ENCODE measurements at regions not wholly inside any gene's neighbourhood (a gene's known extent, or its start where the extent isn't known, plus 50 kb on each side); places are given as distances from the start of the nearest gene placed in this dataset.

DNA sequence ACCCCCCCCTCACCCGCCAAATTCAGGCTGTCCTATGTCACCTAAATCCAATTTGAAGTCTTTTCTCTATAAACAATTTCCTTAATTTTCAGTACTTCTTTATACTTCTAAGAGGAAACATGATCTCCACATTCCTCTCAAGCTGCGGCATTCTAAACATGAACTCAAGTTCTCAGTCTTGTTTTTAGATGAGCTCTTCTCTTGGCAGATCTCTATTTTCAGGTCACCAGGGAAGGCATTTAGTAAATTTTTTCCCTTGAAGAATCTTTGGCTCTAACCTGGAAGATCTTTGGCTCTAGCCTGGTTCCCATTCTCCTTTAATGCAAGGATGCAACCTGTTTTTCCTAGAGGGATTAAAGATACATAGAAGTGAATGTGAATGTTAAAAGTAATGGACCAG, 193.4 kb downstream of the ATG4C start:
- TF ChIP-seq, protein P1, sequence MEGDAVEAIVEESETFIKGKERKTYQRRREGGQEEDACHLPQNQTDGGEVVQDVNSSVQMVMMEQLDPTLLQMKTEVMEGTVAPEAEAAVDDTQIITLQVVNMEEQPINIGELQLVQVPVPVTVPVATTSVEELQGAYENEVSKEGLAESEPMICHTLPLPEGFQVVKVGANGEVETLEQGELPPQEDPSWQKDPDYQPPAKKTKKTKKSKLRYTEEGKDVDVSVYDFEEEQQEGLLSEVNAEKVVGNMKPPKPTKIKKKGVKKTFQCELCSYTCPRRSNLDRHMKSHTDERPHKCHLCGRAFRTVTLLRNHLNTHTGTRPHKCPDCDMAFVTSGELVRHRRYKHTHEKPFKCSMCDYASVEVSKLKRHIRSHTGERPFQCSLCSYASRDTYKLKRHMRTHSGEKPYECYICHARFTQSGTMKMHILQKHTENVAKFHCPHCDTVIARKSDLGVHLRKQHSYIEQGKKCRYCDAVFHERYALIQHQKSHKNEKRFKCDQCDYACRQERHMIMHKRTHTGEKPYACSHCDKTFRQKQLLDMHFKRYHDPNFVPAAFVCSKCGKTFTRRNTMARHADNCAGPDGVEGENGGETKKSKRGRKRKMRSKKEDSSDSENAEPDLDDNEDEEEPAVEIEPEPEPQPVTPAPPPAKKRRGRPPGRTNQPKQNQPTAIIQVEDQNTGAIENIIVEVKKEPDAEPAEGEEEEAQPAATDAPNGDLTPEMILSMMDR (IDR thresholded peaks at IDR 0.05; ENCODE audit: insufficient read depth, low read length): no peak
- DNase-seq (ENCODE audit: low read depth): no peak
- no peak overlapping the region for H3K4me3 ChIP-seq (ENCODE audit: low read depth, low read length)

DNA sequence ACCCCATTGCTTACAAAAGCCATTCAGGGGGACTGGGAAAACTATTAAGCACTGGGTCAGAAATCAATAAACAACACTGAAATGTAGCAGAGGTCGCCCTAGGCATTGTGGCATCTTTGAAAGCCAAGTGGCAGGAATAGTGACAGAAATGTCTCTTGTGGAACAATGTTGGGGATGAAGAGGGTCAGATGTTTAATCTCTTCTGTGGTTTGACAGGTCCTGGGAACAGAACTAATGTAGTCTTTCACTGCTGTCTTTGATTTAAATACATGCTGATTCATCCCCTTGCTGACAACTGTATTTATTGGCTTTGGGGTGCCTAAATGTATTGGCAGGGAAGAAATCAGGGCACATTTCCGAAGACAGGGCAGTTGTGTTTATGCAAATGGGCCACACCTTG, 194.8 kb downstream of the ATG4C start:
- TF ChIP-seq, protein P1 (IDR thresholded peaks at IDR 0.05; ENCODE audit: insufficient read depth, low read length): no peak
- H3K4me3 ChIP-seq (ENCODE audit: low read depth, low read length): no peak overlapping the region
- DNase-seq (ENCODE audit: low read depth): no peak

DNA sequence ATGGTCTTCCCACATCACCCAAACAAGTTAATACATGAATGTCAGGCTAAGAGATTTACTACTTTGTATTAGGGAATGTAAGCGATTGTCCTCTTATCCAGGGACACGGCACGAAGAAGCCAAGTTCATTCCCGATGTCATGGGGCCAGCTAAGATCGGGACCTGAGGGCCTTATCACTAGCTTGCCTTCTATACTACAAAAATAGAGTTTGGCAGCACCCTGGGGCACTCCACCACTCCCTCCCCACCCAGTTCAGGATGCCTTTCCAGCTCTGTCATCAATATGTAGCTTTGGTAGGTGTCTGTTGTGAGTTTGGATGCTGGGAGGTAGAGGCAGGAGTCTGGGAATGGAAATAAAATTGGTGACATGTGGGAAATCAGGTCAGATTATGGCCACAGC, 197.5 kb downstream of the ATG4C start:
- TF ChIP-seq, protein P1 (IDR thresholded peaks at IDR 0.05; ENCODE audit: insufficient read depth, low read length): no peak
- H3K4me3 ChIP-seq (ENCODE audit: low read depth, low read length): no peak overlapping the region
- no peak for DNase-seq (ENCODE audit: low read depth)

DNA sequence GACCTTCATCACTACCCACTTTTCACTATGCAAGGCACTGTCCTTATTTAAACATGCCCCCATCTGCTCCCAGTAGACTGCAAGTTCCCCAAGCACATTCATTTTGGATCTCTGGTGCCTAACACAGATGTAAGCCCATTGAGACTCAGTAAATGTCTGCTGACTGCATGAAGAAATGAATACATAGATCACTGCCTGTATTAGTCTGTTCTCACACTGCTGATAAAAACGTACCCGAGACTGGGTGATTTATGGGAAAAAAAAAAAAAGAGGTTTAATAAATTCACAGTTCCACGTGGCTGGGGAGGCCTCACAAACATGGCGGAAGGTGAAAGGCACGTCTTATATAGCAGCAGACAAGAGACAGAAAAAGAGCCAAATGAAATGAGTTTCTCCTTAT, 204.9 kb downstream of the ATG4C start:
- TF ChIP-seq, protein P1 (IDR thresholded peaks at IDR 0.05; ENCODE audit: insufficient read depth, low read length): no peak
- DNase-seq (ENCODE audit: low read depth): no peak
- H3K4me3 ChIP-seq (ENCODE audit: low read depth, low read length): no peak overlapping the region

DNA sequence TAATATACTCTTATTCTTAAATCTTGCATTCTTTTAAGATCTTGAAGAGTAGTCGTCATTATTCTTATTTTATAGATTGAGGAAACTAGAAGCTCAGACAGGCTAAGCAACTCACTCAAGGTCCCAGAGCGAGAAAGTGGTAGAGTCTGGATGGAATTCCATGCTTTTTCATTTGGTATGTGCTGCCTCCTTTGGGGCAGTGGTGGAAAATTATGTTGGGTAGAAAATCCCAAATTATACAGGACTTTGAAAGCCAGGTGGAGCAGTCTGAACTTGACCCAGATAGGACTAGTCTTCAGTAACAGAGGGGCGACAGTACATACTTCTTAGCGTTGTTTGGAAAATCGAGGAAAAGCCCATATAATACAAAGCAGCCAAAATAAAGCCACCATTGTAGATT, 205.6 kb downstream of the ATG4C start:
- DNase-seq (ENCODE audit: low read depth): no peak
- H3K4me3 ChIP-seq (ENCODE audit: low read depth, low read length): no peak overlapping the region
- TF ChIP-seq, protein P1 (IDR thresholded peaks at IDR 0.05; ENCODE audit: insufficient read depth, low read length): no peak

DNA sequence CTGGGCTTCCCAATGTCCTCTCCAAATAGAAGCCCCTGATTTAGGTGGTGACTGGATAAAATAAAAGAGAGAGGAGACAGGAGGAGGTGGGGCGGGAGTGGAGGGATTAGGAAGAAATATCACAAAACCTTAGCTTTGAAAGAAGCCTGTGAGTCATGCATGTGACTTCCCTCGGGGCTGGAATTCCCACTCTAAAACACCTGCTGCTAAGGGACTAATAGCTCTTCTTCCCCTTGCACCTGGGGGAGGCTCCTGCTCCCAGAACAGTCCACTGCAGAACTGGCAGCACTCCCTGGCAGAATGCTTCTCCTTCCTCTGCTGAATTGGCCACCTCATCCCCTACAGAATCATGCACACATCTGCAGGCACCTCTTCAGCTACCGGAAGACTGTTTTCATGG, 207.2 kb downstream of the ATG4C start:
- TF ChIP-seq, protein P1 (IDR thresholded peaks at IDR 0.05; ENCODE audit: insufficient read depth, low read length): no peak
- DNase-seq (ENCODE audit: low read depth): no peak
- H3K4me3 ChIP-seq (ENCODE audit: low read depth, low read length): no peak overlapping the region

DNA sequence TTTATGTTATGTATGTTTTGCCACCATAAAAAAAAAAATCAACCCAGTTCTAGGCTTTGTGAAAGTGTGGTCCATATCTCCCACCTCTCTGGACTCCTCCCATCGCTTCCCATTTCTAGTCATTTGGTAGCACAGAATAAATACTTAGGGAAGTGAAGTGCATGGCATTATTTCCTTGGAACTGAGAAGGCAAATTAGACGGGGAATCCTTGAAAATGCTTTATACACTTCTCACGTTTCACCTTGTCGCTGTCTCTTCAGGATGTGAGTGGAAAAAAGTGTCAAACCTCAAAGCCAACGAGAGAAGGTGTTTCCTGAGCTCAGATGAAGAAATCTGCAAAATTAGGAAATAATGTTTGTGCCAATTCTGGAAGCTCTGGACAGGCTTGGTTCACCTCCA, 209.9 kb downstream of the ATG4C start:
- TF ChIP-seq, protein P1 (IDR thresholded peaks at IDR 0.05; ENCODE audit: insufficient read depth, low read length): no peak
- H3K4me3 ChIP-seq (ENCODE audit: low read depth, low read length): no peak overlapping the region
- no peak for DNase-seq (ENCODE audit: low read depth)

Data from fibroblast of the aortic adventitia (primary cell).